ENCODE measurements at regions not wholly inside any gene's neighbourhood (a gene's known extent, or its start where the extent isn't known, plus 50 kb on each side); places are given as distances from the start of the nearest gene placed in this dataset.

DNA sequence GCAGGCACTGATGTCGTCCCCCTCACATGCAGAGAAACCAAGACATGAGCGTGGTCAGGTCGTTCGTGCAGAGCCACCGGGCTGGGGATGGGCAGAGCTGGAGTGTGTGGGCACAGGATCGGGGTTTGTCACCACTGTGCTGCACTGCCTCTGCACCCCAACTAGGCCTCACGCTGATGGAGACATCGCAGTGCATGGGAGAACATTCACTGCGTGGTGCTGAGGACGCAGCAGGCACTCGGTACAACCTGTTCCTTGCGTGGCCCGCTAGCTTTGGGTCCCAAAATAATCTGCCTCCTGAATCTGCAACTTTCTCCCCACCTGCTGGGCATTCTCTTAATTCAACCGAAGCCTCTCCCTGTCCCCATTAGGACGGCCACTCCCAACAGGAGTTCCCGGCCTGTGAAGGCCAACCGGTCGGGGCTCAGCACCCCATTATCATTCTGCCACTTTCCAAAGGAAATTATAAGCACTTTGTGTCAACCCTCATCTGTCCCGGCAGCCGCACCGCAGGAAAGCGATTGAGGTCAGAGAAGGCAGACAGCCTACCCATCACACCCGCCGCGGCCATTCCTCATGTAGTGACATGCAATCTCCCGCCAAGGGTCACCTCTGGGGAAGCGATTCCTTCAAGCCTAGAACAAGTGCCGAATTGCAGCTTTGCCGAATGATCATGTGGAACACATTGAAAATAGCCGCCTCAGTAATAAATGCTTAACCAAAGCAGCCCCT is 490.4 kb downstream of the MN1 start:
- DNase-seq (ENCODE audit: low read depth), result no peak
- H3K4me3 ChIP-seq (ENCODE audit: low read depth, low read length), result no peak overlapping the region
- TF ChIP-seq POLR2A (IDR thresholded peaks at IDR 0.05; ENCODE audit: extremely low read depth, insufficient read length) (no peak), MYC (IDR thresholded peaks at IDR 0.05; ENCODE audit: low read depth, low read length) (no peak)
- TF ChIP-seq, protein P1, sequence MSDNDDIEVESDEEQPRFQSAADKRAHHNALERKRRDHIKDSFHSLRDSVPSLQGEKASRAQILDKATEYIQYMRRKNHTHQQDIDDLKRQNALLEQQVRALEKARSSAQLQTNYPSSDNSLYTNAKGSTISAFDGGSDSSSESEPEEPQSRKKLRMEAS (IDR thresholded peaks at IDR 0.05; ENCODE audit: low read depth, low read length), result no peak
- TF ChIP-seq, protein P2, sequence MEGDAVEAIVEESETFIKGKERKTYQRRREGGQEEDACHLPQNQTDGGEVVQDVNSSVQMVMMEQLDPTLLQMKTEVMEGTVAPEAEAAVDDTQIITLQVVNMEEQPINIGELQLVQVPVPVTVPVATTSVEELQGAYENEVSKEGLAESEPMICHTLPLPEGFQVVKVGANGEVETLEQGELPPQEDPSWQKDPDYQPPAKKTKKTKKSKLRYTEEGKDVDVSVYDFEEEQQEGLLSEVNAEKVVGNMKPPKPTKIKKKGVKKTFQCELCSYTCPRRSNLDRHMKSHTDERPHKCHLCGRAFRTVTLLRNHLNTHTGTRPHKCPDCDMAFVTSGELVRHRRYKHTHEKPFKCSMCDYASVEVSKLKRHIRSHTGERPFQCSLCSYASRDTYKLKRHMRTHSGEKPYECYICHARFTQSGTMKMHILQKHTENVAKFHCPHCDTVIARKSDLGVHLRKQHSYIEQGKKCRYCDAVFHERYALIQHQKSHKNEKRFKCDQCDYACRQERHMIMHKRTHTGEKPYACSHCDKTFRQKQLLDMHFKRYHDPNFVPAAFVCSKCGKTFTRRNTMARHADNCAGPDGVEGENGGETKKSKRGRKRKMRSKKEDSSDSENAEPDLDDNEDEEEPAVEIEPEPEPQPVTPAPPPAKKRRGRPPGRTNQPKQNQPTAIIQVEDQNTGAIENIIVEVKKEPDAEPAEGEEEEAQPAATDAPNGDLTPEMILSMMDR (IDR thresholded peaks at IDR 0.05; ENCODE audit: low read depth, low read length), result no peak

DNA sequence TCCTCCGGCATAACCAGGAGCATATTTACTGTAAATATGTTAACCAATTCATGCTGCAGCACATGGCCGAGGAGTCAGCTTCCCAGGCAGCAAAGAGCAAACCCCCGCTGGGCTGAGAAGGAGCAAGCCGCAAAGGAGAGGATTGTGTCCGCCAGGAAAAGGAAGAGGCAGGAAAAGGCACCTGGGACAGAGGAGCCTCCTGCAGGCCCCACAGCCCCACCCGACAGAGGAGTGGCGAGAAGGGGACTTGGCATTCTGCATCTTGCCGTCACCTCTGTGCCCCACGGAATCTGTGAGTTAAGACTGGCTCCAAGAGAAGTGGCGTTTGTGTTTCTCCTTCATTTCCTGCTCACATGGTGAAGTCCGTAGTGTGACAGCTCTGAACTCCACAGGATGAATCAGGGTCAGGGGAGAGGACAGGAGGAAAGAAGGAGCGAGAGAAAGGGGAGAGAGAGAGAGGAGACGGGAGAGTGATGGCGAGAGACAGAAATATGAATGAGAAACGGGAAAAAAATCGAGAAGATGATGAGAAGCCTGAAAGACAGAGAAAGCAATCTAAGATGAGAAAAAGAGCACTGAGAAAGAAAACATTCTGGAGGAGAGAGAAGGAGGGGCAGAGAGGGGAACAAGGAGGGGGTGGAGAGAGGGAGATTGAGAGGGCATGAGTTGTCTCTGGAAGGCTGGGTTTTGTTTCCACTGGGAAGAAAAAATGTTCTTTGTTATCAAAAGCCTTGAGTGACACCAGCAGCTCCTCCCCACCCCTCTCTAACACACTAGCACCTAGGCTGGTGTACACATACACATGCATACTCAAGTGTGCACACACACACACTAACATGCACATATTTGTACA is 489.6 kb downstream of the MN1 start:
- TF ChIP-seq, protein P1 (IDR thresholded peaks at IDR 0.05; ENCODE audit: low read depth, low read length), result no peak
- TF ChIP-seq, protein P2 (IDR thresholded peaks at IDR 0.05; ENCODE audit: low read depth, low read length), result no peak
- no peak for TF ChIP-seq POLR2A (IDR thresholded peaks at IDR 0.05; ENCODE audit: extremely low read depth, insufficient read length)
- TF ChIP-seq MYC (IDR thresholded peaks at IDR 0.05; ENCODE audit: low read depth, low read length), result no peak
- no peak overlapping the region for H3K4me3 ChIP-seq (ENCODE audit: low read depth, low read length)
- no peak for DNase-seq (ENCODE audit: low read depth)

DNA sequence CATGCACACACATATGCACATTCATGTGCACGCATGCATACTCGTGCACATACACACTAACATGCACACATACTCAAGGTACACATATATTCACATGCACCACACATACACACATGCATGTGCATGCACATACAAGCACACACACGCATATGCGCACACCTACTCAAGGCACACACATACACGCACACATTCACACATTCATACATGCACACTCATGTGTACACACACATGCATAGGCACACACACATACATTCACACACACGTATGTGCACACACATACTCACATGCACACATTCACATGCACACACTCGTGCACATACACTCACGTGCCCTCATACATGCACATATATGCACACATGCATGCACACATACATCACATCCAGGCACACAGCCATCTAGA is 489.0 kb downstream of the MN1 start:
- TF ChIP-seq, protein P2 (IDR thresholded peaks at IDR 0.05; ENCODE audit: low read depth, low read length), result no peak
- TF ChIP-seq MYC (IDR thresholded peaks at IDR 0.05; ENCODE audit: low read depth, low read length), result no peak
- TF ChIP-seq, protein P1 (IDR thresholded peaks at IDR 0.05; ENCODE audit: low read depth, low read length), result no peak
- no peak for TF ChIP-seq POLR2A (IDR thresholded peaks at IDR 0.05; ENCODE audit: extremely low read depth, insufficient read length)
- DNase-seq (ENCODE audit: low read depth), result no peak
- H3K4me3 ChIP-seq (ENCODE audit: low read depth, low read length), result no peak overlapping the region

DNA sequence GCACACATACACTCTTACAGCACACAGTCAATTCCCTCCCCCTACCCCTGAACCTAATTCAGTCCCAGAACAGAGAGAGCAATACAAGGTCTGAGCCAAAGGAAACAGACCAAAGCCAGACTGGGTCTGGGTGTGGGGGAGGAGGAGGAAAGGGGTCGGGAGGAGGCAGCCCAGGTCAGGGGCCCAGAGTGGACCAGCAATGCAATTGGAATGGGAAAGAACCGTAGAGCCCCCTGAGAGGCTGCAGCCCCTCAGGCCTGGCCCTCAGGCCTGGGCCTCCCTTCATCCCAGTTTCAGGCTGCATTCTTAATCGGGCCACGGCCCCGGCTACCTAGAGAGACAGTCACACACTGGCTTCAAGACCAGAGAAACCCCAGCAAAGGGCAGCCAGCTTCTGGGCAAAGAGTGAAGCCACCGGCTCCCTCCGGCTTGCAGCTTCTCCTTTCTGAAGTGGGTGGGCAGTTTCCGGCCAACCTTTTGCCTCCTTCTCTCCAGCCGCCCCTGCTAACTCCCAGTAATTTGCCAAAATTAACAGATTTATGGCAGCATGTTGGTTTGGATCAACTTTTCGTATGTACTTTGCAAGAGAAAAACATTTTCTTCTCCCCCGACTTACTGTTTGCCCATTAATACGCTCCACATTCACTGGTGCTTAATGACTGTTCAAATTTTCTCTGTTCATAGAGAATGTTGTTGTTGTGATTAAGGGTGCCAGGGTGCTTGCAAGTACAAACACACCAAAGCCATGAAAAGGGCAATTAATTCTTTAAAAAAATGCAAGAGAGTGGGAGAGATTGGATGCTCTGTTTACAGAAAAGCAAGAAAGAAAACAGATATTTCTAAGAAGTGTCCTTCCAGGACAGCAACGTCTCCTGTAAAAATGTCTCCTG is 488.3 kb downstream of the MN1 start:
- TF ChIP-seq, protein P2 (IDR thresholded peaks at IDR 0.05; ENCODE audit: low read depth, low read length), result no peak
- TF ChIP-seq POLR2A (IDR thresholded peaks at IDR 0.05; ENCODE audit: extremely low read depth, insufficient read length) (no peak), MYC (IDR thresholded peaks at IDR 0.05; ENCODE audit: low read depth, low read length) (no peak)
- TF ChIP-seq, protein P1 (IDR thresholded peaks at IDR 0.05; ENCODE audit: low read depth, low read length), result no peak
- DNase-seq (ENCODE audit: low read depth), result no peak
- H3K4me3 ChIP-seq (ENCODE audit: low read depth, low read length), result no peak overlapping the region

DNA sequence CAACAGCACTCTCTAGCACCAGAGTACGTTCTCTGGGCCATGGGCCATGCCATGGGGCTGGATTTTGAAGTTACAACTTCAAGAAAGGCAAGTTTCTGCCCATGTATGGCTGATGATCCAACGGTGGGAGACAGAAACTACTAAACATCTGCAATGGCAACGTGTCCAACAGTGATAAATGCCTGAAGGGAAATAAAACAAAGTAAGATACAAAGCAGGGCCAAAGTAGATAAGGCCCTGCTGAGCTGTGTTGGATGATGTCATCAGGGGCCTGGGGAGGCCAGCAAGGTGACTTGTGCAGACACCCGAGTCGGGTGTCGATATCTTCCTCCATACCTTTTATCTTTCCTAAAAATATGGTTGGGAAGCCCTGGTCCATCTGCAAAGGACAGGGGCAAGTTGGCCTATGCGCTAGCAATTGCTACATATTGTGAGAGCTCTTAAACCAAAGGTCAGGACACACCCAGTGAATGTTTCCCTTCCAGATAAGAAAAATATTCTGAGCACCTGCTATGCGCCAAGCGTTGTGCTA is 487.2 kb downstream of the MN1 start:
- no peak overlapping the region for H3K4me3 ChIP-seq (ENCODE audit: low read depth, low read length)
- TF ChIP-seq, protein P2 (IDR thresholded peaks at IDR 0.05; ENCODE audit: low read depth, low read length), result no peak
- TF ChIP-seq, protein P1 (IDR thresholded peaks at IDR 0.05; ENCODE audit: low read depth, low read length), result no peak
- TF ChIP-seq POLR2A (IDR thresholded peaks at IDR 0.05; ENCODE audit: extremely low read depth, insufficient read length) (no peak), MYC (IDR thresholded peaks at IDR 0.05; ENCODE audit: low read depth, low read length) (no peak)
- no peak for DNase-seq (ENCODE audit: low read depth)

Measured in NB4 (cell line).